GM21529 (cell line): ENCODE measurements at regions not wholly inside any gene's neighbourhood (a gene's known extent, or its start where the extent isn't known, plus 50 kb on each side); places are given as distances from the start of the nearest gene placed in this dataset.
A peak's percentile ranks its signal among the peaks of the same experiment; 100 is the strongest.
"Not testable (repeated sequence)": the region's sequence is repeated elsewhere in the genome, so short reads cannot be mapped to it uniquely, and the experiment has no call there.

ENCODE experiments used
- ATAC-seq: cut with Tn5 transposase; IDR thresholded peaks from one replicate; pipeline ENCODE4 v1.9.1; 2021; ENCODE audit not compliant: unreplicated experiment

DNA sequence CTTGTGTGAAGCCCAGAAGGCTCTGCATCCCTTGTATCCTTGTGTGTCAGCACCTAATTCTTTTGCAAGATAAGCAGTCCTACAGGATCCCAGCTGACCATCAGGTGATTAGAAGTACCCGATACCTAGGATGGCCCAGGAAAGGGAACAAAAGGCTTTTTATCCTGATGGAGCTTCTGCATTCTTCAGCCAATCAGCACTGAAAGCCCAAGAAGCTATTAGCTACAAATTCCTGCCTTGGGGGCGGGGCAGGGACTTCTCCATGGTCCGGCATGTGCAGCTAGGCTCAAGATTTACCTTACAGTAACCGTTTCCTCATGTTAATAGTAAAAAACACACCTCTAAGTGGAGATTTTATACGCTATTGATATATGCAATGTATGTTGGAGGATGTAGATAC lies 264.6 kb upstream of the THUMPD2 start:
- ATAC-seq = no peak

DNA sequence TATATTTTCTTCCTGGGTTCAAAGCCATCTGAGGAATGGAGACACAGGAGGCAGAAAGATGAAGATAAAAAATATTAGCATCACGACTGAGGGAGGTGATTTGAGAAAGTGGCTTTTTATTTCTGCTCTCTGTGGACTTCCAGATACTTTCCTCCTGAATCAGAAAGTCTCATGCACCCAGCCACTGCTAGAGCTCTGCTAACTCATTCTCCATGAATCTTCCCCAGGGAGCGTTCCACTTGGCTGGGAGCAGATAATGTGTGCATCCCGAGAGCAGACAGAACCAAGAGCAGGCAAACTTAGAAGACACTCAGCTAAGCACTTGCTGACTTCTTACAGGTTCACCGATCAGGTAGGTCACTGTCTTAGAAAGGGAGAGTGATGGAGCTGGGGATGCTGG lies 264.1 kb upstream of the THUMPD2 start:
- ATAC-seq = no peak

DNA sequence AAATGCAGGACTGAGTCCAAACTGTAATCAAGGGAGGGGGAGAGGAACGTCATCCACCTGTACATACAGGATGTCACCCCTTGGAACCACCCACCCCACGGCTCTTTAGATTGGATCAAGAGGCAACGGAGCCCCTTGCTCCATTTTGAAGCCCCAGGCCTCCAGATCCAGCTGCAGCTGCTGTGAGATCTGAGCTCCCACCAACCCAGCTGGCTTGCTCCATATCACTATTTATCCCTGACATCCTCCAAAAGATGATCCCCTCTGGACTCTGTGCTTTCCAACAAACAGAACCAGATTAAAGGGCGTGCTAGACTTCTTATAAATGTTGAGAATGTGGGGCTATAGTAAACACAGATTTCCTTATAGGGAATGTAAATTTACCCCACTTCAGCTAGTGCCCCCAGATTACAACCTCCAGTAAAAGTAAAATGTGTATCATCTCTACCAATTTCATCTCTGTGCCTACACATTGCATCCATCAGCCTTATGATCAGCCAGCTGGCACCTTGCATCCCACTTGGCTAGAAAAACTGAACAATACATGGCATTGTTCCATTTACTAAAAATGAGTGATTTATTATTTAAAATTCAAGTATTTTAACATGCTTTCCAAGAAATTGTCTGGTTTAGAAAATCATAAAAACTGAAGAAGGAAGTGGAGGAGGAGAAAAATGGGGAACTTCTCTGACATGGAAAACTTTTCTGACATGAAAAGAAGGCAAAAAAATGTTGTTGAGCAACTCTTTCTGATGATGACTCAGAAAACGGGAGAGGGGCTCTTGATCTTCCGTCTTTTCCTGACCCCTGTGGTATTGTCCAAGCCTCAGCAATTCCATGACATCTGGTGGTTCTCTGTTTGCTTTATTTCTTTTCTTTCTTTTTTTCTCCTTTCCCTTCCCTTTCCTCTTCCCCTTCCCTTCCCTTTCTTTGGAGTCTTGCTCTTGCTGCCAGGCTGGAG lies 262.6 kb upstream of the THUMPD2 start:
- no peak for ATAC-seq

DNA sequence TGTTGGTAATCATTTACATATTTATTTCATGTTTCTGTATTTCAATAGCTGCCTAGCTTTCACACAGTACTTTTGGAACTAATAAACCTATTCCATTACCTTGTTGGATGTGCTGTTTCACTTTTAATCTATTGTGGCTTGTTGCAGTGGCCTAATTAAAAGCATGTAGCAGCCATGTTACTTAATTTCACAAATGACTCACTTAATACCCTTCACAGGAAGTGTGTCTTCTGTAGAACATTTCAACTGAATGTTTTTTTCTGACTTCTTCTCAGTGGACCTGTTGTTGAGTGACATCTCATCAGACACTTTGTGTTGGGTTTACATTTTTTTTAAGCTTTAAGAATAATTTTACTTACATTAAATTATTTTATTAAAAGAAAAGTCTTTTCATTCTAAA lies 260.5 kb upstream of the THUMPD2 start:
- no peak for ATAC-seq

DNA sequence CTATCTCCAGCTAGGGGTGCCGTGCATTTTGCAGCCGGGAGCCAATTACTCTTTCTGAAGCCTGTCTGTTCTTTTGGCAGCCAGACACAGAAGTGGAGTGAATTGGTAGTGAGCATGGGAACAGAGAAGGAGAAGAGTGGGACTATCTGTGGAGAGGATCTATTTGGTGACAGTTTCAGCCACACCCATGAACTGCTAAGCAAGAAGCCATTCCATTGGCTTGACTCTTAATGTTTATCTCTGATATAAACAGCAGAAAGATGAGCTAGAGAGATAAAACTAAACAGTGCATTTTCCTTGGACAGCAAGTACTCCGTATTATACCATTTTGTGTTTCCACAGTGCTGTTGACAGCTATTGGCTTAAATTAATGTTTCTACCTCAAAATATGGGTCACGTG lies 259.6 kb upstream of the THUMPD2 start:
- no peak for ATAC-seq

DNA sequence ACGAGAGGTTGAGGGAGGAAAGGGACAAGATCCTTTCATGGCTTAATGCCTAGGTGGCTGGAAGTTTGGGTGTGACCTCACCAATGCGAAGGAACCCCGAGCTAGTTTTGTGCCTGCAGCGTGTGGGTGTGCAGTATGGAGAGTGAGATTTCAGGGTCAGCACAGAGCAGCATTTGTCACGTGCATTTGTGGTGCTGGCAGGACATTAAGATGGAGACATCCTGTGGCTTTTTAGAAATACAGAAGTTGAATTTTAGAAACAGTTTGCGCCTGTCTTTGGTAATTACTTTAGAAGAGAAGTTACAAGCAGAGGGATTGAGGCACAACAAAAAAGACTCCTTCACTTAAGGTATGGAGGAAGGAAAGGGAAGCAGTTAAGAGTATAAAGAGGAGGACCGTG lies 258.2 kb upstream of the THUMPD2 start:
- no peak for ATAC-seq

DNA sequence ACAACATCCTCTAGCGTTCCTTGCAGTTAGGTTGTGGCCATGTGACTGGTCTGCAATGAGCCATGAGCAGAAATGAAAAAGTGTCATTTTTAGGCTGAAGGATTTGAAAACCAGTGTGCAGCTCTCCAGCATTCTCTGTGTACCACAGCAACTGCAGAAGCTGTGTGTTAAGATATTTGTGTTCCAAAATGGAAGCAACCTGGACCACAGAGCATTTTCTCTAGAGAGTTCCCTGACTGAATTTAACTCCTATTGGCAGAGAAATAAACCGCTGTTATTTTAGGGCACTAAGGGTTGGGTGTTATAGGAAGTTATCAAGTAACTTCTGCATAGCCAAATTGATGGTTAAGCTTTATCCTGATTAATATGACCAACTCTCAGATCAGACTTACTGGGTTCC lies 257.2 kb upstream of the THUMPD2 start:
- ATAC-seq = no peak

DNA sequence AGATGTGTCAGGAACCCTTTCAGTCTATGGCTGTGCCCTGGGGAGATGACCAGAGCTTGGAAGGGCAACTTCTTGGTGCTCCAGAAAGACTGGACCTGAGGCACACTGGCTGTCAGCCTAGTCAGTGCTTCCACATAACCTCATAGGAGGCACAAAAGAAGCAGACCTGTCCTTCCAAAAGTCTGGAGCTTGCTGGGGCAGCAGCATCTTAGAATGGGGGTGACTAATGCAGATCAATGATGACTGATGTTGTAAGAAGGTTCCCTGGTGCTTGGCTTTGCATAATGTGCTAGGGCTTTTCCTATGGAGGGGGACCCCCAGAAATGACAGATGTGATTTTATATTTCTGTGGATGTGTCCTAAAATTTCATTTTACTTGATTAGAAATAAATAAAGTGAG lies 255.7 kb upstream of the THUMPD2 start:
- no peak for ATAC-seq

DNA sequence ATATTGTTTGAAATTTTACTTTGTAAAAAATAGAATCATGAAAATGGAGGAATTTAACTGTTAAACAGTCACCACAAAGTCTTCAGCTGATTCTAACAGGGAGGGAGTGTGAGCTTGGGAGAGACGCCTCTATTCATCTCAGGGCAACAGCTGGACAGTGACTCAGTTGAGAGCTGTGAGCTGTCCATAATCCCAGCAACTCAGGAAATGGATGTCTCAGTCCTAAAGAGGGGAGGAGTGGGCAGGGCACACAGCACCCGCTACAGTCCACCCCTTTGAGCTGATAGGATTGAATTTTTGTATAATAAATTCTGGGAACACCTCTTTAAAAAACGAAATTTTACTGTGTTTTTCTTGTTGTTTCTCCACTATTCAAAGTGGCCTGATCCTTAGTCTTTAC lies 255.1 kb upstream of the THUMPD2 start:
- no peak for ATAC-seq

DNA sequence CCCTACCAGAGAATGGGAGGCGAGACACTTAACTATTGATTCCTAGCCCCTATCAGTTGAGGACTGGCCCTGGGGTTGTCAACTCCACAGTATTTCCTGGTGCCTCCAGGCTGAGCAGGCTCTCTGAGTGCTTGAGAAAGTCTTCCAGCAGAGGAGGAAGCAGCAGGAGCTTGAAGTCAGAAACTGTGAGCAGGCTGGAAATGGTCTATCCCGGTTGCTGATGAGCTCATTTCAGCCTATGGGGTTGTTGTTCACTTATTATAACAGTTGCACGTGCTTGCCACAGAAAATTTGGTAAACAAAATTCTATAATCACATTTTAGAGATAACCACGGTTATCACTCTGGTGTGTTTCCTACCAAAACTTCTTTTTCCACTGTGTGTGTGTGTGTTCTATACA lies 254.7 kb upstream of the THUMPD2 start:
- ATAC-seq = no peak

DNA sequence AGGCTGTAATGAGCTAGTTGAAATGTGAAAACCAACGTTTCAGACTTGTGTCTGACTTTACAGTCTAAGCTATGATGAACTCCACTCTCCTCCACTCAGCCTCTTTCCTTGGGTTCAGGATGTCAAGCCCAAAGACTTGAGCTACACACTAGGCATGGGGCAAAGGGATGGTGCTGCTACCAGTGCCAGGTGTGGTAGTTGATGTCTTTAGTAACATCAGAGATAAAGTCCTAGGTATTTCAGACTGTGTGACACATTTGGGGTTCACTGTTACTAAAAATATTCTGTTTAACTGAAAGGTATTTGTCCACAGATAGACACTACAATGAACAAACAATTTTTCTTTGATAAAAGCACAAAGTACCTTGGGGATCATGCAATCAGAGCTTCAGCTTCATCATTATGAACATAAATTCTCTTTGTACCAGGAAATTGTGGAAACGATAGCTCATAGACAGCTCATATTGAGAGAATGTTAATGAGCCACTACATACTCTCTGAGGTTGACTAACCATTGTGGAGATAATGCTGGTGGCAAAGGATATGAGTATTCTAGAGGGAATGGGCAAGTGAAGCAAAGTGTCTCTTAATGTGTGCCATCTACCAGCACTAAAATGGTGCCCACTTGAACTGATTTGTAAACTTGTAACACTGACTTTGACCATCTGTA lies 253.7 kb upstream of the THUMPD2 start:
- no peak for ATAC-seq

DNA sequence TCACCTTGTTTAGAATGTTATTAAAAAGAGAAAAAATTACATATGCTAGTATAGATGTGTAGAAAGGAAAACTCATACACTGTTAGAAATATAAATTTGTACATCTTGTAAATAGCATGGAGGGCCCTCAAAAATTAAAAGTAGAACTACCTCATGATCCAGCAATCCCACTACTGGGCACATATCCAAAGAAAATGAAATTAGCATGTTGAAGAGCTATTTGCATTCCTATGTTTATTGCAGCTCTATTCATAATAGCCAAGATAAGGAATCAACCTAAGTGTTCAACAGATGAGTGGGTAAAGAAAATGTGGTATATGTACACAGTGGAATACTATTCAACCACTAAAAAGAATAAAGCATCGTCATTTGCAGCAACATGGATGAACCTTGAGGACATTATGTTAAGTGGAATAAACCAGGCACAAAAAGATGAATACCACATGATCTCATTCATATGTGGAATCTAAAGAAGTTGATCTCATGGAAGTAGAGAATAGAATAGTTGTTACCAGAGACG lies 251.5 kb upstream of the THUMPD2 start:
- no peak for ATAC-seq

DNA sequence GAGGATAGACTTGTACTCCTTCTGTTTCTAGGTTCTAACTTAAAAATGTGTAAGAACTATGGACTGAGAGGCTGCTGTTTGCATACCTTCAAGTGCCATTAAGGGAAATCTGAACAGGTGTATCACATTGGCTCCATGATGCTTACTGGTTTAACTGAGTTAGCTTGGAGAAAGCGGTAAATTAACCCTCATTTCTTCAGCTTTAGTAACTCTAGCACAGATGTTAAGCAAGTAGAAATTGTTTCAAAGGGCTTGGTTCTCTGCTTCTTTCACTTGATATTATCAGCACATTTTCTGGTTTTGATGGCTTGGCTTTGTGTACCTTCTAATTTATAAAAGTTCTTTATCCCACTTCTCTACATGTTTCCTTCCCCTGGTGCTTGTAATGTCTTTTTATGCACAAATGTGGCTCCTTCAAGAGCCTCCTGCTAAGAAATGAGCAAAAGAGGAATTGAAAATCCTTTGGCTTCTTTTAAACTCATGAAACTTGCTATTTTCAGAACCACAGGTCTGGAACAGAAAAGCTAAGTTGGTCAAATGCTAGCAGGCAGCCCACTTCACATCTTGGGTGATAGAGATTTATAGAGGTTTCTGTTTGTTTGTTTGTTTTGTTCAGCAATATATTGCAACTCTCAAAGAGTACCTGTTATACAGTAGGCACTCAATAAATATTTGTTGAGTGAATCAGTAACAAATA lies 249.9 kb upstream of the THUMPD2 start:
- peak; percentile 88 for ATAC-seq

DNA sequence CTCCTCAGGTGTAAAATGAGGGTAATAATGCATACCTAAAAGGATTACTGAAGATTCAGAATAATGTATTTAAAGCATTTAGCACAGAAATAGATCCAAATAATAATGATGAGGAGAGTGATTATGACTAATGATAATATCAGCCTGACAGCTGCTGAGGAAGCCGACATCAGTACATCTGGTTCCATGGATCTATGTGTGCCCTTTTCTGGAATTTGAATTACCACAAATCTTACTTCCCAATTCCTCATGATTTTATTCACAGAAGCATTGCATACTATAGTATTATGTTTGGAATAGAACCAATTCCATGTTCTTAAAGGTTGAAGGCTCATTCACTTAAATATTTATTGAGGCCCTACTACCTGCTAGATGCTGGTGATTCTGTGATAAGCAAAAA lies 248.9 kb upstream of the THUMPD2 start:
- no peak for ATAC-seq

DNA sequence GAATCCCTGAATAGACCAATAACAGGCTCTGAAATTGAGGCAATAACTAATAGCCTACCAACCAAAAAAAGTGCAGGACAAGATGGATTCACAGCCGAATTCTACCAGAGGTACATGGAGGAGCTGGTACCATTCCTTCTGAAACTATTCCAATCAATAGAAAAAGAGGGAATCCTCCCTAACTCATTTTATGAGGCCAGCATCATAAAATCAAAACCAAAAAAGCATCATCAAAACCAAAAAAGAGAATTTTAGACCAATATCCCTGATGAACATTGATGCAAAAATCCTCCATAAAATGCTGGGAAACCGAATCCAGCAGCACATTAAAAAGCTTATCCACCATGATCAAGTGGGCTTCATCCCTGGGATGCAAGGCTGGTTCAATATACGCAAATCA lies 246.2 kb upstream of the THUMPD2 start:
- ATAC-seq = not testable (repeated sequence)

DNA sequence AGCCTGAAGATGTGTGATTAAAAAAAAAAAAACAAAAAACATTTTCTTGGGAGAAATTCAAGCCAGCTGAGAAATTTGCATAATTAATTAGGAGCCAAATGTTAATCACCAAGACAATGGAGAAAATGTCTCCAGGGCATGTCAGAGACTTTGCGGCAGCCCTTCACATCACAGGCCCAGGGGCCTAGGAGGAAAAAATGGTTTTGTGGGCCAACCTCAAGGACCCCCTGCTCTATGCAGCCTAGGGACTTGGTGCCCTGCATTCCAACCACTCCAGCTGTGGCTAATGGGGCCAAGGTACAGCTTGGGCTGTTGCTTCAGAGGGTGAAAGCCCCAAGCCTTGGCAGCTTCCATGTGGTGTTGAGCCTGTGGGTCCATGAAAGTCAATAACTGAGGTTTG lies 241.9 kb upstream of the THUMPD2 start:
- no peak for ATAC-seq

DNA sequence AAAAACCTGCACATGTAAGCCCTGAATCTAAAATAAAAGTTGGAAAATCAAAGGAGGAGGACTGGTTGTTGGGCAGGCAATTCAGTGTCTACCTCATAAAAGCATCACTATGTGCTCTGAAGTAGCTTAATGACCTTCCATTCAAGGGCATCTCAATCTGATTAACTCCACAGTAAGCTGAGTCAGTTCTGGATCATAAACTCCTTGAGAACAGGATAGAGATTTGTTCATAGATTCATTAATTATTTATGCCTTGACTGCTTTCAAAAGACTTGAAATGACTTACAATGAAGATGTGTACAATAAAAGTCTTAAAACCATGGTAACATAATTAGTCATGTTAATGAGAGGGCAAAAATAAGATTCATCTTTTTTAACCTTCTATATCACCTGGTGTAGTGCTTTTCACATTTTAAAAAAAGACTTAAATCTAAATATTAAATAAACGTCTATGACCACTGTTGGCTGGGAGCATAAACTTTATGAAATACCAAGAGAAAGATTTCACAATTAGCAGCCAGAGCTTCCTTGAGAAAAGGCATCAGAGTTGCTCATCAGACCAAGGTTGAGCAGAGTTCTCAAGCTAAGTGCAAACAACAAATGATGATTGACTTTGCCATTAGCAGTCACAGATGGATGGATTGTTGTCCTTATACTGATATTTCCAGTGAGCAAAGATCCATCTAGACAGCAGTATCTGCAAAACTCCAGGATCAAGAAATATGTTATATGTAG lies 237.3 kb upstream of the THUMPD2 start:
- no peak for ATAC-seq

DNA sequence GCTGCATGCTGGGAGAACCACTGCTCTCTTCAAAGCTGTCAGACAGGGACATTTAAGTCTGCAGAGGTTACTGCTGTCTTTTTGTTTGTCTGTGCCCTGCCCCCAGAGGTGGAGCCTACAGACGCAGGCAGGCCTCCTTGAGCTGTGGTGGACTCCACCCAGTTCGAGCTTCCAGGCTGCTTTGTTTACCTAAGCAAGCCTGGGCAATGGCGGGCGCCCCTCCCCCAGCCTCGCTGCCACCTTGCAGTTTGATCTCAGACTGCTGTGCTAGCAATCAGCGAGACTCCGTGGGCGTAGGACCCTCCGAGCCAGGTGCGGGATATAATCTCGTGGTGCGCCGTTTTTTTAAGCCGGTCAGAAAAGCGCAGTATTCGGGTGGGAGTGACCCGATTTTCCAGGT lies 234.9 kb upstream of the THUMPD2 start:
- not testable (repeated sequence) for ATAC-seq

DNA sequence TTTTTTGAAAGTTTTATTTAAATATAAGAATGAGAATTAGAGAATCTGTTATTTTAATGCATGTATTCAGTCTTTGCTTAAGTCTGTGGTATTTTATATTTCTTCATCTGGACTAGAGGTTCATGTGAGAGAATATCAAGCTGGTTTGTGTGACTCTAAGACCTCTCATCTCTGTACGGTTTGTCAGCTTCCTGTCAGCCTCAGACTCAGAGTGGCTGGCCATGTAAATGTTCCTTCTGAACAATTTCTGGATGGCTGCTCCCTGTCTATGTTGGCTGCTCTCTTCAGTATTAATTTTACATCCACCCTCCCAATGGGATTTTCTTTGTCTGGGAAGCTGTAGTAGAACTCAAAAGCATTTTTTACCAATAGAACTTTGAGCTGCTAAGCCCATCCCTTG lies 225.3 kb upstream of the THUMPD2 start:
- ATAC-seq = no peak

DNA sequence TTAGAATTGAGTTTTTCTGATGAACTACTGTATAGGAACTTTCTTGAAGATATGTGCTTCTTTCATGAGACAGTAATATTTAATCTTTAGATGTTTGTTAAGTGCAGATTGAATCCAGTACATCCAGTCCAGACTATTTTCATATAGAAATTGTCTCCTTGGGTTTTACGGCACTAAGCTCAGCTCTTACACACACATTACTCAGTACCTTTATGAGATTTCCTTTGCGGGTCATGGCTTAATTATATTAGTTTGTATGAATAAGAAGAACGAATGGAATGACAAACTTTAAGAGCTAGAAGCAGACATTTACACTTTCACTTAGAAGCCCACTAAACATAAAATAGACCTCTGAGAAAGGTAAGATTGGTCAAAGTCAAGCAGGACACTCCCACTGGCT lies 223.3 kb upstream of the THUMPD2 start:
- no peak for ATAC-seq

DNA sequence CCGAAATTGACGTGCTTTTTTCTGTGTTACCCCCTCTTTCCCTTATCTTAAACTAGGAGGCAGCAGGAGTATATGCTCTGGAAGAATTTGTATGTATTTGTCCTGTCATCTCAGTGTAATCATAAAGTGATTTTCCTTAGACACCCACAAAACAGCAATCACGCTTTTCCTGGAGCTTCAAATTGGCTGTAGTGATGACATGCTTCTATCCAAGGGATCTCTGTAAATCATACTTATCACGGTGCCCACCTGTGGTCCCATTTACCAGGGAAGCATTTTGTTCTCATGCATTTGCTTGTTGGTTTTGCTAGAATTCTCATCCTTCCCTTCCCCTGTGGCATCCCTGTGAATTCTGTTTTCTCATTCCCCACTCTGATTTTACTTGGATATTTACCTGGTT lies 220.8 kb upstream of the THUMPD2 start:
- ATAC-seq = no peak
